Panc1 (cell line): ENCODE measurements at regions not wholly inside any gene's neighbourhood (a gene's known extent, or its start where the extent isn't known, plus 50 kb on each side); places are given as distances from the start of the nearest gene placed in this dataset.

Experiments
- CTCF ChIP-seq: fragments of 450-650 bp; IDR thresholded peaks from 2 replicates; pipeline ENCODE4 v1.5.1; 2017; ENCODE audit warnings: mild to moderate bottlenecking
- REST ChIP-seq, 2 experiments: IDR thresholded peaks; 2 replicates each; pipeline ENCODE4 v1.6.1; 2011 to 2012; ENCODE audit warnings: low read depth in 2 of 2, control low read depth in 1 of 2, low read length in 1 of 2, mild to moderate bottlenecking in 1 of 2, moderate library complexity in 1 of 2; ENCODE audit not compliant: insufficient read depth in 1 of 2

- TF ChIP-seq CTCF, result no peak
- no peak for TF ChIP-seq REST (IDR thresholded peaks at IDR 0.05; ENCODE audit: insufficient read depth in 1 of 2, low read depth in 2 of 2, low read length in 1 of 2)
These were observed 55.9 kb upstream of the NKX1-1 start for GRCh38 chr4:1462009-1462767.
